Stimulated activated CD4-positive, alpha-beta T cell treated with anti-CD3 and anti-CD28 coated beads, Interleukin-4, amount 100 ng/mL, for 48 hours (primary cell): ENCODE measurements at regions not wholly inside any gene's neighbourhood (a gene's known extent, or its start where the extent isn't known, plus 50 kb on each side); places are given as distances from the start of the nearest gene placed in this dataset.
"Not testable (repeated sequence)": the region's sequence is repeated elsewhere in the genome, so short reads cannot be mapped to it uniquely, and the experiment has no call there.

Source experiments
- DNase-seq, 2 donors: peaks; one replicate each; pipeline ENCODE4 v3.0.0-alpha.2; 2020; ENCODE audit warnings: low read depth in 2 of 2

DNA sequence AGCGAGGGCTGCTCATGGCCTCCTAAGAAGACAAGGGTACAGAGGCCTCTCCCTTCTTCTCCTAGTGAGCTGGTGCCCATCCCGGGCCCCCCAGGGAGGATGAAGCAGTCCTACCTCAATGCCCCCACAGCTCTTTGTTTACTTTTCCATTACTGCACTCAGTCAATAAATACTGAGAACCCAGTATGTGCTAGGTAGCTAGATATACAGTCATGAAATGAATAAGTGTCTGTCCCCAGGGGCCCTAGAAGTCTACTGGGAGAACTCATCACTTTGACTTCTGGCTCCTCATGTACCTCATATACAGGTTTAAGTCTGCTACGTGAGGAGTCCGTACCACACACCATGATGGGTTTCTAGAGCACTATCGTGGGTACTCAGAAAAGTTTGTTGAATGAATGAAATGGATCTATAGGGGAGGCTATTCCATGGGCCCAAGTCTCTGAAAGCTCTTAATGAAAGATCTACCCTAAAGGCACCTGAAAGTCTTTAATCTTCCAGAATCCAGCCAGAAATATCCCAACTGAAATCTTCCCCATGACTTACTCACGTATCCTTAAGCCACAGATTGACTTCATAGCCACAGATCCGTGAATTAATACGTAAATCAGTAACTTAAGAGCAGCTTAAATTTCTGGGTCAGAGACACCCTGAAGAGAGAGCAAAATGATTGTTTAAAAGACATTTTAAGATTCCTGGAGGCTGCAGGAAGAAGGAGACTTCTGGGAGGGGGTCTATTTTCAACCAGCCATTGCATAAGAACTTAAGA lies 51.6 kb upstream of the POMP start:
- DNase-seq: no peak

DNA sequence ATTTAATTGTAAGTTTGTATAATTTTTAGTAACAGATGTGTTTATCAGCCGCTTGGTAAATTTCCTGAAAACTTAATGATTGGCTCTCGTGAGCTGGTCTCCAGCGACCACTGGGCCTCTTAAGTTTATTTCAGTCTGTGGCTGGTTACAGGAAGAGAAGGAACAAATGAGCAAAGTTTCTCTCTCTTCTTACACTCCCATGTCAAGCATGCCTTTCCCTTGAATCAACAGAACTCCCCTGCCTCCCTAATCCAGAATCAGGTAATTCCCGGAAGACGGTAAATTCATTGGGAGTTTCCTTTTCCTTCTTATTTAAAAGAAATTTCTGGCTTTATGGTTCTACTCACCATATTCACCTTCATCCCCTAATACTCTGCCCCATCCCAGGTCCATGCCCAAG lies 52.5 kb upstream of the POMP start:
- no peak for DNase-seq

DNA sequence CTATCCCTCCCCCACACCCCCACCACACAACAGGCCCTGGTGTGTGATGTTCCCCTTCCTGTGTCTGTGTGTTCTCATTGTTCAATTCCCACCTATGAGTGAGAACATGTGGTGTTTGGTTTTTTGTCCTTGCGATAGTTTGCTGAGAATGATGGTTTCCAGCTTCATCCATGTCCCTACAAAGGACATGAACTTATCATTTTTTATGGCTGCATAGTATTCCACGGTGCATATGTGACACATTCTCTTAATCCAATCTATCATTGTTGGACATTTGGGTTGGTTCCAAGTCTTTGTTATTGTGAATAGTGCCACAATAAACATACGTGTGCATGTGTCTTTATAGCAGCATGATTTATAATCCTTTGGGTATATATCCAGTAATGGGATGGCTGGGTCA lies 53.8 kb upstream of the POMP start:
- not testable (repeated sequence) for DNase-seq

DNA sequence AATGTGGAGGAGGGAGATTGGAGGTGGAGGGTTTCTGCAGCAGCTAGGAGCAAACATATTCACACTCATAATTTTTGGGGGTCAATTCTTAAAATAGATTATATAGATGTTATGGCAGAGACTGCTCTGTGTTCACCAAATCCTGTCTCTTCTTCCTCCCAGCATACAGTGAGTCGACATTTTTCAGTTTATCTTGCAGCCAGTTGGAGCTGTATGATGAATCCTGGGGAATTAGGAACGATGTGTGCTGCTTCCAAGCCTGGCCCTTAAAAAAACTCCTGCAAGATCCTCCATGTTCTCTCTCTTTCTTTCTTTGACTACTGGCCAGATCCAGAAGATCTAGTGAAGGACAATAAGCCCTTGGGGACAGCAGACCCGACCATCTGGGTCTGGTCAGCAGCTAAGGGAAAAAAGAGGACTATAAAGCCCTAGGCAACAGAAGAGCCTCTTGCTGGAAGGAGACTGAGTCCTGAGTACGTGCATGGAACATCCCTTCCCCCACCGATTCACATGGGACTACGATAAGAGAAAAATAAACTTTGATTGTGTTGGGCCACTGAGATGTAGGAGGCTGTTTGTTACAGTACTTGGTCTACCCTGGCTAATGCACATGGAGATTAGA lies 55.8 kb upstream of the POMP start:
- DNase-seq: no peak

DNA sequence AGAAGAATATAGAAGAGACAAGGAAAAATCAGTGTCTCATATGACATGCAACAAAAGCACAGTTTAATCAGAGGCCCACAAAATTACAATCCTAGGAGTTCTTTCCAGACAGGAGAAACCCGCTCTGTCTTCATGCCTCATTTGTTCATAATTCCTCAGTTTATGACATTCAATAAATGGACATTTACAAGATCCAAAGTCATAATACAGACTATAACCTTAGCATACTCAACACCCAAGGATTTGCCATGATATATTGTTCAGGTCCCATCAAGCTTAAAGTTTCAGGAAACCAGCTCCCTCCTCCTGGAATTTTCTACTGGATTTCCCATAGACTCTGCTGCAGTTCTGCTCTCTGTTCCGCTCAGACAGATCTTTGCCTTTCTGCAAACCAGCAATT lies 56.4 kb upstream of the POMP start:
- no peak for DNase-seq

DNA sequence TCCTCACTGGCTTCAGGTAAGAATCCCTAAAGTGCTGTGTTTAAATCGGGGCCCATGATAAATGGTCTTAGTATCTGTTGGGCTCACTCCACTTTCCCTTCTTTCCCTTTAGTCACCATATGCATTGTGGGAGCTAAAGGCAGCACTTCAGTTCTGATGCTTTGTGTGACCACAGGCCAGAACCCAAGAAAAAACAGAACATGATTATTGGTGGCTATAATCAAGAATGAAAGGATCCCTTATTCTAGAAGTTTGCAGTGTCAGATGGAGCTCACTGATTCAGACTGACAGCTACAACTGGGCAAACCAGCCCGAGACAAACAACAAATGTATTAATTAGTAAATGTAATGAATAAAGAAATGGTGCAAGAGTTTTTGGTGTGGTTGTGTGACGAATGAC lies 57.3 kb upstream of the POMP start:
- no peak for DNase-seq

DNA sequence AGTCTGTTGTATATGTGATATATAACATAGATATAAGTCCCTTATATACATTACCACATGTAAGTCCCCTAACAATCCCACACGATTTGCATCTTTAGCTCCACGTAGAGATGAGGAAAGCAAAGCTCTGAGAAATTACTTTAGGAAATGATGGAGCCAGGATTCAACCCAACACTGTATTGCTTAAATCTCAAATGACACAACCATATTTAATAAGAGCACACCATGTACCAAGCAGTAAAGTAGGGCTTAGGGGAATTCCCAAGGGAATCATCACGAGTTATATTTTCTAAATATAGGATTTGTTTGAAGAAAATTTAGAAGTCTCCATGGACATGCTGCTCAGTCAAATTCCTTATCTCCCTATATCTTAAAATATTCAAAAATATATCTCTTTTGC lies 61.3 kb upstream of the POMP start:
- no peak for DNase-seq

DNA sequence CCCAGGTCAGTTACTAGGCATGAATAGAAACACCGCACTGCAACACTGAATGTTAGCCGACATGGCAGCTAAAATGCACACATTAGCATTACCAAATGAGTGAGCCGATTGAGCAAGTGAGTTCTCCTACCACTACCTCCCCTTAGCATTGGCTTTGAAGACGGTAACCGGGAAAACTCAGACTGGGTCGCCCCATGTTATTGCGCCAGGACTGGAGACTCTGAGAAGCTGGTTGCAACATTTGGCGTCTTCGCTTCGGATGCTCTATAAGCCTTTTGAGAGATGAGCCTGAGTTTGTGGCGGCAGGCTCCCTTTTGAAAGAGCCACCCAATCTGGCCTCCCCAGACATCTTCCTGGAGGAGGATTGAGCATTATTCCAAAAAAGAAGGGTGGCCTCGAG lies 68.5 kb upstream of the POMP start:
- DNase-seq: no peak

DNA sequence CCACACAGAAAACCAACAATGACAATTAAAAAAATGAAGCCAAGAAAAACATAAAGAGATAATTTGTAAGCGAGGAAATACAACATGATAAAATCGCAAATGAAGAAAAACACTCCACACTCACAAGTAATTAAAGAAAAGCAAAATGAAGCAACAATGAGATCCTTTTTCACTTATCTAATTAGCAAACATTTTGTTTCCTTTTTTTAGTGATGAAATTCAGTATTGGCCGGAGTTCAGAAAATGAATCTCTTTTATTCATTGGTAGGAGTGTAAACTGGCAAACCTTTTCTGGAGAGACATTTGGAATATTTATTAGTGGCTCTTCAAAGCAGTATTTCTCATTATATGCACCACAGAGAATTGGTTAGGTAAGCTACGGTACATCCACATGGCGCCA lies 70.6 kb upstream of the POMP start:
- no peak for DNase-seq

DNA sequence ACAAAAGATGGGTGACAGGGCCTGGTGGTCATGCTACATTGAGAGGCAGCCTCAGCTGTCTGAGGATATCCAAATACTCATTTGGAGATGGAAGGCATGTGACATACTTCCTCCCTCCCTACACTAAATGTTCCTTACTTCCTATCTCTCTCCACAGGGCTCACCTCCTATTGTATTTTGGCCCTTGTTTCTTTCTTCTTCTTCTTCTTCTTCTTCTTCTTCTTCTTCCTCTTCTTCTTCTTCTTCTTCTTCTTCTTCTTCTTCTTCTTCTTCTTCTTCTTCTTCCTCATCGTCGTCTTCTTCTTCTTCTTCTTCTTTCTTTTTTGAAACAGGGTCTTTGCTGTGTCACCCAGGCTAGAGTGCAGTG lies 71.8 kb upstream of the POMP start:
- DNase-seq: no peak

DNA sequence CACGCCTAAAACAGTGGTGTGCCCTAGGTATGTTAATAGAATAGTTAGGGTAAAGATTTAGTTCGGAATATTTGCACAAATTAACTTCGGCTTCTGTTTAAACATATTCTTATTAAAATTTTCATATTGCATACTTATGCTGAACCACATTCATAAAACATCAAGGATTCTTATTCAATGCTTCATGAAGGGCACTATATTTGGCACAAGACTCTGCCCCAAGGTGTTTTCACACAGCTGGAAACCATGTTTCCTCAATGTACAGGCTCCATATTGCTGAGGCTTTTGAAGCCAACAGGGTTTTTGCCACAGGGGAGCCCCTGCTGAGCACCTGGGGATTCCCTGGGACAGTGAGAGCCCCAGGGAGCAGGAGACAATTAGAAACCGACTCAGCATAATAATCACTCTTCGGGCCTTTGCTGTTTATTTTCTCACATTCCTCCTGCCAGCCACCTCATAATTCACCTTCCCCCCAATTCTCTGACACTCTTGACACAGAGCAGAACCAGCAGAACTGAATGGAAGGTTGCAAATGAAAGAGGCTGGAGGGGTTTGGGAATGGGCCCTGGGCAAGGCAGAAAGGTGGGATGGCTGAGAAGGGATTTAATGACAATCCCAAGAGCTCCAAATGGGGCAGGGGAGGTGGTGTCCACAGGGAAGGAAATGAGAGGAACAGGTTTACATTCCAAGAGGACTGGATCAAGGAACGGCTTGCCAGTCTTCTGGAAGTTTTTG lies 72.3 kb upstream of the POMP start:
- no peak for DNase-seq

DNA sequence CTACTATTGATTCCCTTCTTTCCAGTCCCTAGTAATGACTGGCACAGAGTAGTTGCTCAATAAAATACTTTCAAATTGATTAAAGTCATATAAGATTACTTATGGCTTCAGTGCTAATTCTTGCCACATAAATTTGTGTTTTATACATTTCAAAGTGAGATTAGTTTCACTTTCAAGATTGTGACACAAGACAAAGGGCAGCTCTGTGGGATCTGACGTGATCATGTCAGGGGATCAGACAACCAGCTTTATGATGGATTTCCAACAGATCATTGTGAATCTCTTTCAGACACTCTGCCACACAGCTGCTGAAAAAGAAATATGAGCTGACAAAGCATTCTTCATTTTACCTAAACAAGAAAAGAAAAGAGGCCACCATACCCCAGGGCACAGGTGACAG lies 73.4 kb upstream of the POMP start:
- no peak for DNase-seq

DNA sequence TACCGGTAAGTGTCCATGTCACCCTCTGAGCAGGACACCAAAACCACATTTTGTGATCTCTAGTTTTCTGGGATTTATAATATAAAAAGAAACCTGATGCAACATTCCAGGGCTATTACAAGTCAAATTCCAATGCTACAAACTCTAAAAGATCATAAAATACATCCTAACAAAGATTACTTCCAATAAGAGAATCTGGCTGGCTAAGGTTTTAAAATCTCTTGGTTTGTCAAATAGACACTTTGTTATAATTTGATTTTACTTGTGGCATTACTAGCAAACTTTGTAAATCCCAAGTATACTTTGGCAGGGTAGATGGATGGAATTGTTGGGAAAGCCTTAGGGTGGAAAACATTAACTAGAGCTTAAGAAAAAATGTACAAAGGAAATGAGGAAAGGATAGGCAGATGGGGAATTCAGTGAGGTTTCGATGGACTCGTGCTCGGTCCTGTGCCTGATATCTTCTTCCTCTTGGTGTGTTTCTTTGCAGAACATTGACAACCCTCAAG lies 74.0 kb upstream of the POMP start:
- no peak for DNase-seq

DNA sequence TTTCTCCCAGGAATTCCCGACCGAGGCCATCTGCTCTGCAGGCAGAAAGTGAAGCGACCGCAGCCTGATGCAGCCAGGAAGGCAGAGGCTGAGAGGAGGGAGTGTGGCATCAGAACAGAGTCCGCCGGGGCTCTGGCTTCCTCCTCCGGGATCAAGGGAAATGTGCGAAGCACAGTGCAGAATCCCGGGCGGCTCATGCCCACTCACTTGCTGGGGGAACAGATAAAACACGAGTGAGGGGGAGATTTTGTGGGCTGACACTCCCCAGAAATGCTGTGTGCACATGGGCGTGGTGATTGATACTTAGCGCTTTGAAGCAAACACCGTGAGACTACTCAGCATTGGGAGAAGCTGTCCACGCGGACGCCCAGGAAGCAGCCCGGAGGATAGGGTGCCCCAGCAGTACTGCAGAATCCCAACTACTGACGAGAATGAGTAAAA lies 75.3 kb upstream of the POMP start:
- DNase-seq: no peak

DNA sequence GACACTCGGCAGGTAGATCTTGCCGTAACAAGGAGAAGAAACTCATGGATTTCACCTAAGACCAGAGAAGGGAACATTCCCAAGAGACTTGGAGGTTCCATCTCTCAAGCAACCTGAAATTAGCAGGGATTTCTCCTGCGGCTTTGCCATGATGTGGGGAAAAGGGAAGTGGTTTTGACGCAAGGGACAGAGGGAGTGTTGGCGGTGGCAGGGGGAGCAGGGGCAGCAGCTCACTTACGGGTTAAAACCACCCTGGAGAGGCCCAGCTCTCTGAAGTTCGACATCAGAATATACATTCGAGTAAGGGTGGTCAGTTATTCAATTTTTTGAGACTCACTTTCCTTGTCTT lies 76.1 kb upstream of the POMP start:
- no peak for DNase-seq

DNA sequence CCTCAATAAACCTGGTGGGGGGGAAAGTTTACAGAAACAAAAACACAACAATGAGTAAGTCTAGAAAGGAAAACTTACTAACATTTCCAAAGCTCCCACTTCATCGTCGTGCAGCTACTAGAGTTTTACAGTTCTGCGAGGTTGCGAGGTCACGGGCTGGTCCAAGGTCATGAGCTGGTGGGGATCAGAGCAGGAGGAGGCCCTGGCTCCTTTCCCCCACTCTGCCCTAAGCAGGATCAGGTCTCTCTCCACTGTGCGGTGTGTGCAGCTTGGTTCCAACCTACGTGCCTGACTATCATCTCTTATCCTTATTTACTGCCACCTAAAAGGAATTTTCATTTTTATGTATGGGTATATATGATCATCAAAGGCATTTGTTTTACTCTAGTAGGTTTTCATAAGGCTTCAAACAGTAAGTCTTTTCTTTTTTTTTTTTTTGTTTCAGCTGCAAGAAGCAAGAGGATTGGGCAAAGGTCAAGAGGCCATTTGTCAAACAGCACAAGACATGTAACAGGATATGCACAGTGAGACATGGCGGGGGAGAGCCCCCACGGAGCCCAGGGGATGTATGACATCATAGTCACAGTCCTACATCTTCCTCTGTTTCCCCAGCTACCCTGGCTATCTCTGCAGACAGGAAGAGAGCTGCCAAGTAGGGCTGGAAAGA lies 76.6 kb upstream of the POMP start:
- DNase-seq: no peak

DNA sequence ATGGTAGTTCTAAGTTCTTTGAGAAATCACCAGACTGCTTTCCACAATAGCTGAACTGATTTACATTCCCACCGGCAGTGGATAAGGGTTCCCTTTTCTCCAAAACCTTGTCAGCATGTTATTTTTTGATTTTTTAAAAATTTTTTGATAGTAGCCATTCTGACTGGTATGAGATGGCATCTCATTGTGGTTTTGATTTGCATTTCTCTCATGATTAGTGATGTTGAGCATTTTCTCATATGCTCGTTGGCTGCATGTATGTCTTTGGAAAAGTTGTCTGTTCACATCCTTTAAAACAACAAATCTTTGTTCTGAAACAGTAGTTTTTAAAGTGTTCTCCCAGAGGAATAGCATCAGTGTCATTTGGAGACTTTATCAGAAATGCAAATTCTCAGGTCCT lies 77.5 kb upstream of the POMP start:
- no peak for DNase-seq

DNA sequence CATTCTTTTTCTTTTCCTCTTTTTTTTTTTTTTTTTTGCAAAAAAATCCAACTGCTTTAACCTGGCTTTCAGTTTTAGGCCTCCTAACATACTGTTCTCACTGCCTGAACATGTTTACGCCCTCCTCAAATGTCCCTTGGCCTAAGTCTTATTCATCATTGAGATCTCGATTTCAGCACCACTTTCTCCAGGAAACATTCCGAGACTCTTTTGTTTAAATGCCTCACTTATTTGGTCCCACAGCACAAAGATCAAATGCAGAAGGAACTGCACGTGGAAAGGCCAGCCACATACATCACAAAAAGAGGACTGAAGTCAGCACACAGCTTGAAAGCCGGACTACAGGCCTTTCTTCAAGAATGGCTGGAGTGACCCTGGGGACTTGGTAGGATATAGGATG lies 79.2 kb upstream of the POMP start:
- no peak for DNase-seq

DNA sequence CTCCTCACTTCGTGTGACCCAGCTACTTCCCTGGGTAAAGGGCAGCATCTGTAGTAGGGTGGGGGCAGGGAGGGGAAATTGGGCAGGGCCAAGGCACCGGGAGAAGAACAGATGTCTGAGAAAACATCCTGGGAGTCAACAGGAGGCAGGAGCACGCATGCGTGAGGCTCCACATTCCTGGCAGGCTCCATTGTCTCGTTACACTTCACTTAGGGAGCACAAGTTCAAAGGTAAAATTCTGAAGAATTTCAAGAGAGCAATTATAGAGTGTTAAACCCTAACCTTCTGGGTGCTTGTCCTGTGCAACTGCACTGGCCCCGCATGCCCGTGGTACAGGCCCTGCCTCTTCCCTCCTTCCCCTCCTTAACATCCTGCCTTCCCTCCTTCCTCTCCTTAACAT lies 79.6 kb upstream of the POMP start:
- no peak for DNase-seq

DNA sequence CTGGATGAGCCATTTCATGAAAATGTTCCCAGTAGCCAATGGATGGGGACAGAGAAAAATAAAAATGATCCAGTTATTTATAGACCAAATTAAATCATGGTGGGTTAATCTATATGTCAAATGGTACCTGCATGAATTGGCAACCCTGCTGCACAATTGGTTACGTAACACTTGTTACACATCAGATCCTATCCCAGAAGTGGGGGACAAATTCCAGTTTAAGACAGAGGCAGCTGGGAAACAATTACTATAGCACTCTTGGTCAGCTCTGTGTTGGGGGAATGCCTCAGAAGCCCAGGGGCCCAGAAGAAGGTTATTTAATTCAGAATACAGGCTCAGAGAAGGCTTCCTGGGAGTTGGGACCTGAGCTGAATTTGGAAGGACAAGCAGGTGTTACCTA lies 81.1 kb upstream of the FLT1 start:
- DNase-seq: no peak

DNA sequence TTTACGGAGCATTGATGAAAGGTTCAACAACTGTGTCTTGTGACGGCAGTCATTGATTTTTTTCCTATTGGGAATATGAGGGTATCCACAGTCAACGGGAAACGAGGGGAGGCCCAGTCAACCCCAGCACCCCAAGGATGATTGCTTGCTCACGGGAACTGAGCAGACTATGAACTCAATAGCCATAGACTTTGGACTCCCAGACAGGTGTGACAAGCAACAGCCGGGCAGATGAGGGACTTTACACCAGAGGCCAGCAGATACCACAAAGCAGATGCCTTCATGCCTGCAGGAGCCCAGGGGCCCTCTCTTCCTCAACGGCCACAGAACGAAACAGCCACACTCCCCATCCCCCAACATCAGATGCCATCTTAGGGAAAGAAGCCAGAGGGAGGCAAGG lies 80.3 kb upstream of the FLT1 start:
- no peak for DNase-seq

DNA sequence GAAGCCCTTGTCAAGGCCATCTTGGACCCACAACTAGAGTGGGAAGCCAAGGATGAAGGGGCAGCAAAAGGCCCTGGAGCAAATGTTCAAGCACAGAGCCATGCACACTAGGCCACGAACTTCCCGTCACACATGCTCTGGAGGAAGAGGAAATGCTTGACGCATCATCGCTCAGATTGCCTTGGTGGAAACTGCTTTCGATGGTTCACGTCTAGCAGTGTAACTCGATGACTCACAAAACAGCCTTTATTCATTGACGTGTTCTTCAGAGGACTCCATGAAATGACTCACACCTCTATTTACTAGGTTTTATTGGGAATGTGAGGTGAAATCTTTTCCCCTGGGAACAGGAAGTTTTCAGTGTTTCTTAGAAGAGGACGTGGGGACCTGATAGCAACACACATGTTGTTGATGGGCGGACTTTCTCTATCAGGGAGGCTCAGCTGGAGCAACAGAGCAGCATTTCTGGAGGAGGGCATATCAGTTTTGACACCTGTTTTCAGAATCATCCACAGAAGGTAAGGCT lies 79.8 kb upstream of the FLT1 start:
- peak; percentile 8 to 31 for DNase-seq
